ENCODE measurements at regions not wholly inside any gene's neighbourhood (a gene's known extent, or its start where the extent isn't known, plus 50 kb on each side); places are given as distances from the start of the nearest gene placed in this dataset.
A peak's percentile ranks its signal among the peaks of the same experiment; 100 is the strongest.

GRCh38 chr18:7288544-7288943 is 57.7 kb downstream of the LRRC30 start:
- no peak for DNase-seq (ENCODE audit: low read depth)

- DNase-seq (ENCODE audit: low read depth) = no peak
These were observed 59.2 kb downstream of the LRRC30 start for GRCh38 chr18:7290077-7290476.

DNA sequence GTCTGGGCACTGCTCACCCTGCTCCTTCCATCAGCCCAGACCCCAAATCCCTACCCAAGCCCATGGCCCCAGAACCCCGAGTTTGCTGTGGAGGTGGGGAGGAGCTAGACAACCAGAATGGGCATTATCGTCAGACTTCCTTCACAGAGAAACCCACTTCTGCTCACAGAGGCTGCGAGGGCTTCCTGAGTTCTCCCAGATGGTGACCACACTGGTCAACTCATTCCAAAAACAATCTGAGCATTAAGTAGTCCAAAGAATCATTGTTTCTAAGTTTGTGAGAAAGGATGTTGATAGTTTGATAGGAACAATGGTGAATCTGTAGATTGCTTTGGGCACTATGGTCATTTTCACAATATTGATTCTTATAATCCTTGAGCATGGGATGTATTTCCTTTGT is 60.2 kb downstream of the LRRC30 start:
- no peak for DNase-seq (ENCODE audit: low read depth)

- DNase-seq (ENCODE audit: low read depth) = no peak
These were observed 67.3 kb downstream of the LRRC30 start for GRCh38 chr18:7298149-7298548.

- DNase-seq (ENCODE audit: low read depth) = peak; percentile 1
These were observed 70.2 kb downstream of the LRRC30 start for GRCh38 chr18:7301094-7301493.

DNA sequence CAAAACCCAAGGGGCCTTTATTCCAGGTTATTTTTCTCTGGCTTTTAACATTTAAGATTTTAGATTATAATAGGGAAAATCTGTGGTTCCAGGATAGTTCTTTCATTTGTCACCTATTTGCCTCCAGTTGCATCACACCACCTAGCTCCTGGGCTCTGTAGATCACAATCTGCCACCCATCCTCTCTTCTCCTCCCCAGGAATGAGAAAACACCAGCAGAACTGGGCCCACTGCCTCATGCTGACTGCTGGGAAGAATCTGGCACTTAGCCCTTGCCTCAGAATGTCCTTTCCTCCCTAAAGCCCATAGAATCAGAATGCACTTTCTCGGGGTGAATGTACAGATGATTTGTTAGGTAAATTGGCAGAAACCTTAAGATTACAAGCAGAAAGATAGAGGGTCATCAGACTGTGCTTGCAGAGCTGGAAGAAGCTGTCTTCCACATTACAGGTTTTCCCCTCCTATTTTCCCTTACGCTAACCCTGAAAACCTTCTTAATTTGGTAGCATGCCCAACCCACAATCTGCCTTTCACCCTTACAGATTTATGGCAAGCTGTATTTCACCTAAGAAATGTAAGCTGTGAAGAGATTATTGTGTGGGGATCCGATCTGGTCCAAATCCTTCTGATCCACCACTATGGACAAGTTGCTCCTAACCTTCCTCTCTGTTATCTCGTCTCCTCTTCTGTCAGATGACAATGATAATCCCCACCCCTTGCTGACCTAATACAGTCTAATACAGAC is 72.6 kb downstream of the LRRC30 start:
- DNase-seq (ENCODE audit: low read depth) = peak; percentile 10

DNA sequence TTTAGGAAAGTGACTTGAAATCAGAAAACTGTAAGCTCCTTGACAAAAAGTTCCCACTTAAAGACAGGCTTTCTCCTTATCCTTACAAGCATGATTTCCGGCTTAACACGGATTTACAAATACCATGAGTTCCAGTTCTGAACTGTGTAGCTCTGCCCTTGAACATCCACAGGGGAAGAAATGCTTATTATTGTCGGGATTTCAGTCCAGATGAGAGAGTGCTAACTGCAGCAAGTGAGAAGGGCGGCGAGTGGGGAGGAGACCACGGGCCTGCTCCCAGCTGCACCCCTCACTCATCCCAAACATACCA is 73.1 kb downstream of the LRRC30 start:
- peak; percentile 7 for DNase-seq (ENCODE audit: low read depth)

GRCh38 chr18:7305416-7305815 is 74.5 kb downstream of the LRRC30 start:
- DNase-seq (ENCODE audit: low read depth) = no peak

DNA sequence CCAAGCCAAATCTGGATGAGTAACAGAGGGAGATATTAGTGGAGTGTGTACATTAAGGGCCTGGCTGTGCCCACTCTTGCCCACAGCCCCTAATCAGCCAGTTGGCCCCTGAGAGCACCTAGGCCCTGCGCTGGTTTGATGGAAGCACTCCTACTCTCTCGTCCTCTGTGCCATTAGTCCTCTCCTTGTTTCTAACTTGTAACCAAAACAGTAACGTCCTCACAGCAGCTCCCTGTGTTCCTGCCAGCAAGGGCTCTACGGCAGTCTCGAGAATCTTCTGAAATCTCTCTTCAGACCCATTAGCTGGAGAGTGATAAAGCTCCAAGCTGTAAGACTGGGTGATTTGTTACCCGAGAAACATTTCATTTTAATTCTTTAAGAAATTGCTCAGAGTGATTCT is 76.1 kb downstream of the LRRC30 start:
- no peak for DNase-seq (ENCODE audit: low read depth)

DNA sequence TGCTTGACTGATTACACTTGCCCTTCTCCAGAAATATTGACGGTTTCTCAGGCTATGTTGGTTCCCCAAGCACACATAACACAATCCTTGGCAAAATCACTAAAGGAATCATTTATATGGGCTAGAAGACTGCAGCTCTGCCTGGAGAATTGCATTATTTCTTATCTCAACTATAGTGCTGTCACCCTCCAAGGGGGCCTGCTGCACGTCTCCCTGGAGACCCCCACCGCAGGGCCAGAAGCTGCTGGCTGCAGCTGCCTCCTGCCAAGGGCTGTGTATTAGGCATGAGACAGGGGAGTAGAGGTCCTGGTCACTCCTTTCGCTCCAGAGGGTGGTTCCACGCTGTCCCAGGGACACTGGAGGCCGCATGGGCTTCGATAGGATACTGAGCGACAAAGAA is 76.6 kb downstream of the LRRC30 start:
- DNase-seq (ENCODE audit: low read depth) = no peak

DNA sequence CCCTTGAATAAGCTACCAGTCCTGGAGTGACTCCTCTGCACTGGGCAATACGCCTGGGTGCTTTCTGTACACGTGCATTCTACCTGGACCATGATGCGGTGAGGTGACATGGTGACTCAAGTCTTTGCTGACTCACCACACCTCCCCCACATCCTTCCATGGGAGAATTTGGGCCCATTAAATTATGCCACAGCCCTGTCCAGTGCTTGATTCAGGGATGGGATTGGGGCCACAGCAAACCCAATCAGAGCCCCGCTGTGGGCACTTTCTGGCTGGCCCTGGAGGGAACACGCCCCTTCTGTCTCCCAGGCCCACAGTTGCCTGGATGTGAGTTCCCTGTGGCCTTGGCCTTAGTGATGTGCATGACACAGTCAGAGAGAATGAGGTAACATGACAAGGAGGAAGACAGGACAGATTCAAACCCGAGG is 86.9 kb downstream of the LRRC30 start:
- no peak for DNase-seq (ENCODE audit: low read depth)

DNA sequence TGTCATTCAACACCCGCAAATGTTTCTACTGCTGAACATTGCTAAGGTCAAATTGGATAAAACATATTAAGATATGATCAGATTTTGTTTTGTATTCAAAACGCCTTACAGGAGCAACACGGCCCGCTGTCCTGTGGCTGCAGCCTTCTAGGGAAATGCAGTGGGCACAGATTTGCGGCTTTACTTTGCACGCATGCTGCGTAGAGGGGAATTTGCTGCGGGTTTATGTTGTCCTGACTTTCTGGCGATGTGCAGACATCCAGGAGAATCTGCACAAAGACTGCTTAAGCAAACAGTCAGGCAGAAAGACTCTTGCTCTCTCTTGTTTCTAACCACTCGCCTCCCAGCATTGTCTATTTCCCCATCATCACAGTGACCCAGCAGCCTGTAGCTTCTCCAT is 88.3 kb downstream of the LRRC30 start:
- DNase-seq (ENCODE audit: low read depth) = no peak

GRCh38 chr18:7321831-7322230 is 90.9 kb downstream of the LRRC30 start:
- no peak for DNase-seq (ENCODE audit: low read depth)

DNA sequence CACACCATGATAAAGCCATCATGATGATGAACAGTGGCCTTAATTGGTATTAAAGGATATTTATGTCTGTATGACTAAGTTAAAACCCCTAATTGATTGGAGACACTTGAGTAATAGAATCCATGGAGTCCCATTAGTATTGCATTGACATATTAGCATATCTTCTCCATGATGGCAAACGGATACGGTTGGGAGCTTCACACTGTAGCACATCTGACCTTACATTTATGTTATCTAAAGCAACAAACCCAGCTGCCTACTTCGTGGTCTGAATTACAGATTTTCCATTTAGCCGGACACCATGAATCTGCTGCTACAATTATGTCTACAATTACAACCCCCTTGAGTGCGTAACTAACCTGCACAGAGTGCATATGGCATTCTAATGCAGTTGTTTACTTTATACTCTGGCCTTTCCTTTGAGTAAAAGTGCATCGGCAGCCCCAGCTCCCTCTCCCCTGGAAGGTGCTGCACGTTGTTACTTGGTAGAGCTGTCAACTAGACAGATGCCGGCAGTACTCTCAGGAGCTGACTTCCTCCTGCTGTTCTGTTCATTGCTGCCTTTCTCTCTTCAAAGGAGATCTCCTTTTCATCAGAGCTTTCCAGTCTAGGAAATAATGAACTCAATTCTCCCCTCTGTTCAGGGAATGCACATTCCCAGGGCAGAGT is 92.1 kb downstream of the LRRC30 start:
- no peak for DNase-seq (ENCODE audit: low read depth)

GRCh38 chr18:7325126-7325430 is 94.2 kb downstream of the LRRC30 start:
- DNase-seq (ENCODE audit: low read depth) = no peak

- DNase-seq (ENCODE audit: low read depth) = no peak
These were observed 98.1 kb downstream of the LRRC30 start for GRCh38 chr18:7329016-7329415.

GRCh38 chr18:7332452-7332851 is 101.6 kb downstream of the LRRC30 start:
- DNase-seq (ENCODE audit: low read depth) = no peak

DNA sequence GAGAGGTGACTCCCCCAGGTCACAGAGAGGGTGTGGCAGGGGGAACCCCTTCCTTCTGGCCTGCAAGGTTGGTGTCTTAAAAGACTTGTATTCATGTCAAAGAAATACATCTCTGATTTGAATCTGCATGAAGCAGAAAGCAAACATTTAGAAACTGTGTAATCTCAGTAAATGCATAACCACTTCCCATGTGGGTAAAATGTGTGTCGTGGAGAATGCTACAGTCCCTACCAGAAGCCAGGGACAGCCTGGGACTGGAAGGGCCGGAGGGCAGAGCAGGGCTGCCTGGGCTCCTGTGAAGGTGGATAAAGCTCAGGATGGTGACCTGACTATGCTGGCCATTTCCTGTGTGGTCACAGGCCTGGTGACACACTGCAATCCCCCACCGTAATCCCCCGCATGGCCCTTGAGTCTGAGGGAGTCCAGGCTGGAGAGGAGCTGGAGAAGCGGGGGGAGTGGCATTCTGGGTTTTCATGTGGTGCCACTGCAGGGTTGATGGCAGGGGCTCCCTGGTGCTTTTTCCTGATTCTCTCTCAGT is 102.2 kb downstream of the LRRC30 start:
- DNase-seq (ENCODE audit: low read depth) = no peak

GRCh38 chr18:7334973-7335568 is 104.2 kb downstream of the LRRC30 start:
- no peak for DNase-seq (ENCODE audit: low read depth)

GRCh38 chr18:7336623-7337022 is 105.7 kb downstream of the LRRC30 start:
- DNase-seq (ENCODE audit: low read depth) = no peak

DNA sequence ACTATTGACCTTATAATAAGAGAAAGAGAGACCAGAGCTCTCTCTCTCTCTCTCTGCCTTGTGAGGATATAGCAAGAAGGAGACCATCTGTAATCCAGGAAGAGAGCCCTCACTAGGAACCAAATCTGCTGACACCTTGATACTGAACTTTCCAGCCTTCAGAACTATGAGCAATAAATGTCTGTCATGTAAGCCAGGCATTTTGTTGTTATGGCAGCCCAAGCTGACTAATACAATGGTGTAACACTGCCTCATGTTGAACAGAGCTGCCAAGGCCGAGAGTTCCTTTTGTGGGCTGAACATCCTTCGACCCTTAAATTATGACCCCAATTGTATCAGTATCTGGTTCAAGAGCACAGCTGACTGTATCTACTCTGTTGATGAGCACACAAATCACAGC is 108.0 kb downstream of the LRRC30 start:
- DNase-seq (ENCODE audit: low read depth) = peak; percentile 7

- DNase-seq (ENCODE audit: low read depth) = no peak
These were observed 110.9 kb downstream of the LRRC30 start for GRCh38 chr18:7341581-7342337.
